AG04450 (cell line): ENCODE measurements at regions not wholly inside any gene's neighbourhood (a gene's known extent, or its start where the extent isn't known, plus 50 kb on each side); places are given as distances from the start of the nearest gene placed in this dataset.

ENCODE experiments used
- CTCF ChIA-PET: fragments of 300-600, 350-600 bp; formaldehyde crosslinking; extraction: SDS; loops from one replicate; lab custom pipeline; 2022; ENCODE audit warnings: antibody characterized with exemption, inconsistent platforms; lab: Charles Lee
- POLR2A ChIA-PET: fragments of 350-600 bp; formaldehyde crosslinking; extraction: SDS; loops from one replicate; lab custom pipeline; 2021; ENCODE audit warnings: antibody characterized with exemption, inconsistent platforms; lab: Yijun Ruan, JAX
- DNase-seq: peaks from one replicate; pipeline ENCODE4 v3.0.0-alpha.2; 2011; ENCODE audit warnings: low read depth, low spot score
- H3K27ac ChIP-seq: one replicate; pipeline ENCODE4 v1.5.1; 2012; ENCODE audit warnings: low read depth, low read length, control low read depth
- H3K27me3 ChIP-seq: one replicate; pipeline ENCODE4 v1.6.0; 2012; ENCODE audit warnings: low read length; ENCODE audit not compliant: control insufficient read depth, insufficient read depth
- H3K4me3 ChIP-seq: 2 replicates; pipeline ENCODE4 v1.5.1; 2011; ENCODE audit warnings: mild to moderate bottlenecking, low read depth, low read length, control low read depth
- H3K9me3 ChIP-seq: 2 replicates; pipeline ENCODE4 v1.5.1; 2012; ENCODE audit warnings: low read length; ENCODE audit not compliant: control insufficient read depth, insufficient read depth
- TF ChIP-seq, protein P1 (sequence below): IDR thresholded peaks from 2 replicates; pipeline ENCODE4 v1.5.1; 2011; ENCODE audit warnings: low read depth, low read length, control low read depth, inconsistent platforms

DNA sequence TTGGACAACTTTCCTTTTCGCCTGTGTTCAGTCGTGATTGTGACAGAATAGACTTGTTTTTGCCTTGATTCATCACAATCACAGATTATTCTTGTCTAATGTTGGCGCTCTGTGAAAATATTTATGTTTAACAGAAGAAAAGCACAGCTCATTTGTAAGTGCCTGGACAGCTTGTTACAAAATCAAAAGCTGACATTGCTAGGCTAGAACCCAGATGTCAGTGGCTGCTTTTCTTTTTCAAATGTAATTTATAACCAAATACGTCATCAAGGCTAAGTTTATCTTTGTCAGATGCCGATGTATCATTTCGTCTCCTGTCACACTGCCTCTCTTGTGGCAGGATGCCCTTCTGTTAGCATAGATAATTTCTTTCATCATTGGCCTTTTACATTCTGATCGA, 1227.3 kb downstream of the PLA2G4A start:
- Histone ChIP-seq H3K27ac (no peak overlapping the region), H3K27me3 (no peaks in the 10 kb centered on the region), H3K4me3 (no peak overlapping the region), H3K9me3 (no peaks in the 10 kb centered on the region)
- TF ChIP-seq, protein P1, sequence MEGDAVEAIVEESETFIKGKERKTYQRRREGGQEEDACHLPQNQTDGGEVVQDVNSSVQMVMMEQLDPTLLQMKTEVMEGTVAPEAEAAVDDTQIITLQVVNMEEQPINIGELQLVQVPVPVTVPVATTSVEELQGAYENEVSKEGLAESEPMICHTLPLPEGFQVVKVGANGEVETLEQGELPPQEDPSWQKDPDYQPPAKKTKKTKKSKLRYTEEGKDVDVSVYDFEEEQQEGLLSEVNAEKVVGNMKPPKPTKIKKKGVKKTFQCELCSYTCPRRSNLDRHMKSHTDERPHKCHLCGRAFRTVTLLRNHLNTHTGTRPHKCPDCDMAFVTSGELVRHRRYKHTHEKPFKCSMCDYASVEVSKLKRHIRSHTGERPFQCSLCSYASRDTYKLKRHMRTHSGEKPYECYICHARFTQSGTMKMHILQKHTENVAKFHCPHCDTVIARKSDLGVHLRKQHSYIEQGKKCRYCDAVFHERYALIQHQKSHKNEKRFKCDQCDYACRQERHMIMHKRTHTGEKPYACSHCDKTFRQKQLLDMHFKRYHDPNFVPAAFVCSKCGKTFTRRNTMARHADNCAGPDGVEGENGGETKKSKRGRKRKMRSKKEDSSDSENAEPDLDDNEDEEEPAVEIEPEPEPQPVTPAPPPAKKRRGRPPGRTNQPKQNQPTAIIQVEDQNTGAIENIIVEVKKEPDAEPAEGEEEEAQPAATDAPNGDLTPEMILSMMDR: no peak
- ChIA-PET CTCF (no interaction called here), POLR2A (interaction anchor here (0.7 kb wide), 1 partner anchor 398 kb away, joined by 3 read pairs; no protein-coding TSS in a partner anchor)
- no peak for DNase-seq

DNA sequence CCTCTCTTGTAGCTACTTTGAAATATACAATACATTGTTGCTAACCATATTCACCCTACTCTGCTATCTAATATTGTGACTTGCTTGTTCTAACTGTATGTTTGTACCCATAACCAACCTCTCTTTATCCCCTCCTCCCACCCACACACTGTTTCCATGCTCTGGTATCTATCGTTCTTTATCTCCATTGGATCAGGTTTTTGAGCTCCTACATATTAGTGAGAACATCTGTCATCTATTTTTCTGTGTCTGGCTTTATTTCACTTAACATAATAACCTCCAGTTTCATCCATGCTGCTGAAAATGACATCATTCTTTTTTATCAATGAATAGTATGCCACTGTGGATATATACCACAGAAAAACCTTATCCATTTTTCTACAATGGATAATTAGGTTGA, 1230.1 kb downstream of the PLA2G4A start:
- Histone ChIP-seq H3K9me3 (no peaks in the 10 kb centered on the region), H3K27ac (no peak overlapping the region), H3K4me3 (no peak overlapping the region), H3K27me3 (no peaks in the 10 kb centered on the region)
- TF ChIP-seq, protein P1: no peak
- no peak for DNase-seq
- ChIA-PET POLR2A (no interaction called here), CTCF (no interaction called here)

DNA sequence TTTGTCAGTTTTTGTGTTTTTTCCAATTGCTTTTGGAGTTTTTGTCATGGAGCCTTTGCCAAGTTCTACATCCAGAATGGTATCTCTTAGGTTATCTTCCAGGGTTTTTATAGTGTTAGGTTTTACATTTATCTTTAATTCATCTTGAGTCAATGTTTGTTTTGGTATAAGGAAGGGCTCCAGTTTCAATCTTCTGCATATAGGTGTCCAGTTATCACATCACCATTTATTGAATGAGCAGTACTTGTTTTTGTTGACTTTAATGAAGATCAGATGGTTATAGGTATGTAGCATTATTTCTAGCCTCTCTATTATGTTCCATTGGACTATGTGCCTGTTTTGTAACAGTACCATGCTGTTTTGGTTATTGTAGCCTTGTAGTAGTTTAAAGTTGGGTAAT, 1233.1 kb downstream of the PLA2G4A start:
- TF ChIP-seq, protein P1: no peak
- H3K9me3 ChIP-seq: peaks cover 3% of the 10 kb centered on the region
- ChIA-PET CTCF (no interaction called here), POLR2A (no interaction called here)
- H3K27me3 ChIP-seq: no peaks in the 10 kb centered on the region
- H3K27ac ChIP-seq: no peak overlapping the region
- no peak overlapping the region for H3K4me3 ChIP-seq
- no peak for DNase-seq

DNA sequence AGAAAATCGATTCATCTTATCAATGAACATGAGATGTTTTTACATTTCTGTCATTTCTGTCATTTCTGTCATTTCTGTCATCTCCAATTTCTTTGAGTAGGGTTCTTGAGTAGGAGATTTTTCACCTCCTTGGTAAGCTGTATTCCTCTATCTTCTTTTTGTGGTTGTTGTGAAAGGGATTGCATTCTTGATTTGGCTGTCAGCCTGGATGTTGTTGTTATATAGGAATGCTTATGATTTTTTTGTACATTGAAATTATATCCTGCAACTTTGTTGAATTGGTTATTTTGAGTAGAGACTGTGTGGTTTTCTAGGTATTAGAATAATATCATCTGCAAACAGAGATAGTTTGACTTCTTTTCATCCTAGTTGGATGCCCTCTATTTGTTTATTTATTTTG, 1233.7 kb downstream of the PLA2G4A start:
- DNase-seq: no peak
- Histone ChIP-seq H3K27me3 (no peaks in the 10 kb centered on the region), H3K27ac (no peak overlapping the region), H3K9me3 (peaks cover 3% of the 10 kb centered on the region), H3K4me3 (no peak overlapping the region)
- ChIA-PET POLR2A (no interaction called here), CTCF (no interaction called here)
- TF ChIP-seq, protein P1: no peak

DNA sequence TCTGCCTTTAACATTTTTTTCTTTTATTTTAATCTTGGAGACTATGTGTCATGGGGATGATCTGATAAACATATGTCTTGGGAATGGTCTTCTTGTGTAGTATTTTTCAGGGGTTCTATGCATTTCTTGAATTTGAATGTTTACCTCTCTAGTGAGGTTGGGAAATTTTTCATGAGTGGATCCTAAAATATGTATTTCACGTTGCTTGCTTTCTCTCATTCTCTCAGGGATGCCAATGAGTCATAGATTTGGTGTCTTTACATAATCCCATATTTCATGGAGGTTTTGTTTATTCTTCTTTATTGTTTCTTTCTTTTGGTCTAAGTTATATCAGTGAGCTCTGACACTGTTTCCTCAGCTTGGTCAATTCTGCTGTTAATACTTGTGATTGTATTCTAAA, 1237.2 kb downstream of the PLA2G4A start:
- ChIA-PET POLR2A (no interaction called here), CTCF (no interaction called here)
- H3K9me3 ChIP-seq: peaks cover 3% of the 10 kb centered on the region
- TF ChIP-seq, protein P1: no peak
- no peak overlapping the region for H3K4me3 ChIP-seq
- H3K27ac ChIP-seq: no peak overlapping the region
- peak; percentile 3 for DNase-seq
- H3K27me3 ChIP-seq: no peaks in the 10 kb centered on the region
